Dermis microvascular lymphatic vessel endothelial cell (primary cell): ENCODE measurements at regions not wholly inside any gene's neighbourhood (a gene's known extent, or its start where the extent isn't known, plus 50 kb on each side); places are given as distances from the start of the nearest gene placed in this dataset.
"Not testable (repeated sequence)": the region's sequence is repeated elsewhere in the genome, so short reads cannot be mapped to it uniquely, and the experiment has no call there.

Experiments
- DNase-seq, 2 donors: peaks; one replicate each; pipeline versions ENCODE4 v3.0.0 to v3.0.0-alpha.2; 2010; ENCODE audit warnings: low read depth in 2 of 2

- not testable (repeated sequence) for DNase-seq
Observed at GRCh38 chr21:7956074-7956452, 2565.3 kb upstream of the TPTE start.

- DNase-seq: not testable (repeated sequence)
Observed at GRCh38 chr21:7956998-7957712, 2564.2 kb upstream of the TPTE start.

DNA sequence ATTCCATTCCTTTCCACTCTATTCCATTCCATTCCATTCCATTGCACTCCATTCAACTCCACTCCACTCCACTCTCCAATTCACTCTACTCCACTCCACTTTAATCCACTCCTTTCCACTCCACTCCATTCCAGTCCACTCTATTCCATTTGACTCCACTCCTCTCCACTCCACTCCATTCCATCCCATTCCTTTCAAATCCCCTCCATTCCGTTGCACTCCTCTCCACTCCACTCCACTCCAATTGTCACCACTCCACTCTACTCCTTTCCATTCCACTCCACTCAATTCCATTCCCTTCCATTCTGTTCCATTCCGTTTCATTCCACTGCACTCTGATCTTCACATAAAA lies 2563.7 kb upstream of the TPTE start:
- no peak for DNase-seq
